ENCODE measurements at regions not wholly inside any gene's neighbourhood (a gene's known extent, or its start where the extent isn't known, plus 50 kb on each side); places are given as distances from the start of the nearest gene placed in this dataset.

GRCh38 chr12:124233846-124234640, 60.9 kb upstream of the RFLNA start:
- TF ChIP-seq CTCF (IDR thresholded peaks at IDR 0.05) (no peak), EZH2phosphoT487 (IDR thresholded peaks at IDR 0.05) (no peak), EZH2 (IDR thresholded peaks at IDR 0.05) (no peak)

All from neural progenitor cell (in vitro differentiated cells).